ENCODE measurements at regions not wholly inside any gene's neighbourhood (a gene's known extent, or its start where the extent isn't known, plus 50 kb on each side); places are given as distances from the start of the nearest gene placed in this dataset.
A peak's percentile ranks its signal among the peaks of the same experiment; 100 is the strongest.
"Not testable (repeated sequence)": the region's sequence is repeated elsewhere in the genome, so short reads cannot be mapped to it uniquely, and the experiment has no call there.

DNA sequence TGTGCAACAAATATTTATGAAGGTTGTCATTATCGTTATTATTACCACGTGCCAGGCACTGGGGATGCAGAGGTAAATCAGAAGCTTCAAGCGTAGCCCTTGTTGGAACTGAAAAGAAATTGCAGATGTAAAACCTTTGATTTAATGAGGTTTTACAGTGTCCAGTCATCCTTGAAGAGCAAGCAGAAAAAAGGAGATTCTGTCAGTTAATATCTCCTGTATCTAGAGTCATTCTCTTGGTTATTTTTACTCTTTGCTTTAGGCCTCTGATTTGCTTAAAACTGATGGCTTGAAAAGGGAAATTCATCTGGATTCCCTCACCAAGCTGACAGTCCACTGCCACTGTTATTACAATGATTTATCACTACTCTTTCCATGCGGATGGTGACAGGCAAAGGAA is 179.3 kb downstream of the GALC start:
- DNase-seq: no peak

GRCh38 chr14:87813211-87813610 is 179.8 kb downstream of the GALC start:
- DNase-seq: no peak

- DNase-seq: no peak
Measured at GRCh38 chr14:87811246-87811645, 181.7 kb downstream of the GALC start.

- DNase-seq: no peak
Measured at GRCh38 chr14:87810711-87811110, 182.3 kb downstream of the GALC start.

DNA sequence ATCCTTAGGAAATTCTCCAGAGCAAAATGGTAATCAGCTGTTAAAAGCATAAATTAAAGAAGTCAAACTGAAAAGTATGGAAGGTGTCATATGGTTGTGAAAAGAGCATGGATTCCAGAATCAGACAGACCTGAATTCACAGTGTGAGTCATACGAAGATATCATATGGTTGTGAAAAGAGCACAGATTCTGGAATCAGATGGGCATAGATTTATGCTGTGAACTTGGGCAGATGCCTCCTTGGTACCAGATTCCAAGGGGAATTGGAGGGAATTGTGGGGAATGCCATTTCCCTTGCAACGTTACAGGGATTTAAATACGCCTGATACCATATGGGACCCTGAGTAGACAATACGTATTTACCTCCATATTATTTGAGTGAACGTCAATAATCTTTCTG is 183.7 kb downstream of the GALC start:
- DNase-seq: no peak

- peak in 4 of 5 experiments; percentile 7 to 37 (median 8) for DNase-seq
Measured at GRCh38 chr14:87805315-87805723, 187.7 kb downstream of the GALC start.

DNA sequence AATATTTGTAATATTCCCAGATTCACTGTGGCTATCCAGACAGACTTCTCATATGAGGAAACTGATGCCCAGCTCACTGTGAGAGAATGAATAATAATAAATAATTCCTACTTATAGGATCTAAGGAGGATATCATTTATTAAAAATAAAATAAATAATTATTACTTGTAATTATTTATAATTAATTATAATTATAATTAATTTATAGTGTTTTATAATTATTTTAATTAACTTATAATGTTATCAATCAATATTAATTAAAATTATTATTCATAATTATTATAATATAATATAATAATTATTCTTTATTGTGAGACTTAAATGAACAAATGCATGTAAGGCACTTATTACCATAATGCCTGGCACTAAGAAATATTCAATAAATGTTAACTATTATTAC is 192.8 kb downstream of the GALC start:
- DNase-seq: no peak

DNA sequence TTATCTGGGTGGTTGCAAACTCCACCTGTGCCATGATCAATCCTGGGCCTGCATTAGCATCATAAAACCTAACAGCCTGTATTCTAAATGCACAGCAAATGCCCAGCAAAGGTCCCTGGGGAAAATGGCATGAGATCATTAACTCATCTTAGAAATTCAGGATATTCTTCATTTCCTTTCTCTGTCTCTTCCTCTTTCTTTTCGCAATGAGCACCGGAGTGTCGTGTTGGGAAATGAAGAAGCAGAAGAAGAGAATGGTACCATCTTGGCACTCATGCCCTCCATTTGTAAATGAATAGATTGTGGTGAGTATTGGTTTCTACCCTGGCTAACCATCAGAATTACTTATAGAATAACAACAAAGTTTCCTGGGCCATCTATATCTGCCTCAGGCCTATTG is 193.6 kb downstream of the GALC start:
- no peak for DNase-seq

GRCh38 chr14:87797001-87797400 is 196.0 kb downstream of the GALC start:
- DNase-seq: no peak

DNA sequence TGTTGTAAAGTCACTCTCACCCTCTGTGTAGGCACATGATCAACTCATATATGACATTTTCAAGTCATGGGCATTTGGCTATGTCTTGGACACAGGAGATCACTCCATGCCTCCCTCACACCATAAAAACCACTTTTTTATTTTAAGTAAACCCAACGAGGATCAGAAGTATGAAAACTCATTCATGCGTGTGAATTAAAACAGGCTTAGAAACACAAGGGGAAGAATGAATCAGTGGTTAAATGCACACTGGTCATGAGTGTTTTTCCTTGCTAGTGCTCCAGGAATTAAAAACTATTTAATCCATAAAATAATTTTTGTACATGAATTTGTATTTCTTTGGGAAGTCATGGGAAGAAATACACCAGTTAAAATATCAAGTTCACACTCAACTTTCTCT is 198.4 kb downstream of the GALC start:
- DNase-seq: no peak

GRCh38 chr14:87785897-87786296 is 207.1 kb downstream of the GALC start:
- no peak for DNase-seq

- DNase-seq: no peak
Measured at GRCh38 chr14:87784386-87784785, 208.6 kb downstream of the GALC start.

DNA sequence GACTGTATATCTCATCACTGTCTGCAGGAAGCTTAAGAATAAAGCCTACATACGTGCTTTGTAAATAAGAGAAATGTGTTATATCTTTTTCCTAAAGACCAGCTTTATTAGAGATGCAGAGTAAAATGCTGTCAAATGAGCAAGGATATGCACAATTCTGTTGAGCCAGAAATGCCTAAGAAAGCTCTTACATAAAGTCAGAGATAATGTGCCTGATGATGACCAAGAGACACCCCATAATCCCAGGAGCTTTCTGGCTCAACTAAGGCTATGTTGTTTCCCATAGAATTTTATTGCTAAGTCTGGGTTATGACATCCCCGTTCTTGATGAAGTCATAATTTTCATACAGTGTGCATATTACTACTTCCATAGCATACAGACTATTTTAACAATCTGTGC is 209.9 kb downstream of the GALC start:
- DNase-seq: no peak

DNA sequence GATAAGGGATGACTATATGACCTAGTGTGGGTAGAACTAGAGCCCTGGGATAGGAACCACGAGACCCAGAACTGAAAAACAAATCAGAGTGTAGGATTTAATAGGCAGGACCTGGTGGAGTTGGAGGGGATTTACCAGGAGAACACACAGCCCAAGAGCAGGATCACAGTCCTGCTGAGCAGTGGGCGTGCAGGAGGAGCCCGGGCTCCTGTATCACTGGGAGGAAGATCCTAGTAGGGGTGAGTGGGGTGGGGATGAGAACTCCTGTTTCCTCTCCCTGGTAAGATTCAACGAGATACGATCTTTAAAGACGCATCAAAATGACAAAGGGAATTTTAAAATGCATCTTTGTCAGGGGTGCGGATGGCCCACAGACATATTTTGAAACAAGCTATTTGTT is 220.1 kb downstream of the GALC start:
- DNase-seq: no peak

DNA sequence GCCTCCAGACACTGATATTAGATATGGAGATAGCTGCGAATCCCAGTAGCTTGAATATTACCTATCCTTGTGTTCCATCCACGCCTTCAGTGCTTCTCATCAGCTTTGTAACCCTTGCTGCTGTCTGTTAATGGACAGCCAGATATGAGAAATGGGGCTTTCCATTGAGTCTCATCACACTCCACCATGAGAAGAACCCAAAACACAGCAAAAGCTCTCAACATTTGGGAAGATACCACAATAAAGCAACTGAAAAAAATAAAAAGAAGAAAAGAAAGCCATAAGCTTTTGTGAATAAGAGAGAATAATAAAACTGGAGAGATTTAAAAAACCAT is 225.4 kb downstream of the GALC start:
- no peak for DNase-seq

DNA sequence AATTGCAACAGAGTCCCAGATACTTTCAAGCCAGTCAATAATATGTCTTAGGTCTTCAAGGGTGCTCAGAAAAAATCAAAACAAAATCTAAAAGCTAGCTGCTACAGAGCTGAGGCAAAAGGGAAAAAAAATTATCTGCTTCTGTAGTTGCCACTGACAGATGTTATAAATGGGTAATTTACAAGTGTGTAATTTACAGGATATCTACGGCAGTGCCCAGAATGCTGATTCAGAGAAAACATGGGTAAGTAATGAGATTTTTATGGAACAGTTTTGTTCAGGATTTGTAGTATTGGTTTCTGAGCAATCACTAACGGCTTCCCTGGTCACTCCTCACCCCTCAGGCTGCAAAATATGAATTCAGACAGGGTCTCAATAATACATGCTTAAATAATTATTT is 234.1 kb downstream of the GALC start:
- DNase-seq: no peak

DNA sequence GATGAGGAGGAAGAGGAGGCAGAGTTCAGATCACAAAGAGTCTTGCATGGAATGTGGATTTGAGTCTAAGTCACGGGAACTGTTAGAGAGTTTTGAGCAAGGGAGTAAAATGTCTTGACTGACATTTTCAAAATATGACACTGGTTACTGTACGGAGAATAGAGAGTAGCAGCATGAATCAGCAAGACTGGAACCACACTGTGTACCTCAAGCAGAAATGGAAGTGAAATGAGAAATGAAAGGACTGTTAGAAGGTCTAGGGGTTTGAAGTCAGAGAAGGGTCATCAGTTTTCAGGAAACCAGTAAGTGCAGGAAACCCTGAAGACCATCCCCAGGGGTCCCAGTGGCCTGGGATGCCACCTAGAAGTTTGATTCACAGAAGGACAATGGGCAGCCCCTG is 236.3 kb downstream of the GALC start:
- DNase-seq: no peak

DNA sequence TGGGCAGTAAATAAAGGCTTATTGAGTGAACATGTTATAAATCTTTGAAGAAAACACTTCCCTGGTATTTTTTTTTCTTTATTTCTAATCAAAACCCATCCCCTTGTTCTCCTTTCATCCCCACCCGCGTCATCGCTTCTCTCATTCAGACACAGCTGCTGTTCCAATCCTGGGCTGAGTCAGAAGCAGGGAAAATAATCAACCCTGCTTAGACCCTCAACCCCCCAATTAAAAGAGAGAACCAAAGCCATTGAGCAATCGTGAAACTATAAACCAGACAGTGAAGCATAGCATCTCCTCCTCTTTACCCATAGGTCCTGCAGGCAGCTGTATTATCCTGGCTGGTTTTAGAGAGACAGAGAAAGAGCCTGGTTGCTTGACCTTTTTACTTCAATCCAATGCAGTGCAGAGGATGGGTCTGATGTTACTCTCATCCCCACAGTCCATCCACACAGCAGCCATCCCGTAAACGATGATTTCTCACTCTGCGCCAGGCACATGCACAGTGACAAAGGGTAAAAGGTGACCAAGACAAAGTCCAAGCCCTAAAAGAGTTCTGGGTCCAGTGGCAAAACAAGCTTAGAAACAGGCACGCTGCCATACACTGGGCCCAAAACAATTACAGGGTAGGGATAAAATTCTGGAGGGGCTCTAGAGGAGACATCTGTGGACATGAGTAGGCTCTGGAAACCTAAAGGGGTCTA is 238.3 kb downstream of the GALC start:
- no peak for DNase-seq

DNA sequence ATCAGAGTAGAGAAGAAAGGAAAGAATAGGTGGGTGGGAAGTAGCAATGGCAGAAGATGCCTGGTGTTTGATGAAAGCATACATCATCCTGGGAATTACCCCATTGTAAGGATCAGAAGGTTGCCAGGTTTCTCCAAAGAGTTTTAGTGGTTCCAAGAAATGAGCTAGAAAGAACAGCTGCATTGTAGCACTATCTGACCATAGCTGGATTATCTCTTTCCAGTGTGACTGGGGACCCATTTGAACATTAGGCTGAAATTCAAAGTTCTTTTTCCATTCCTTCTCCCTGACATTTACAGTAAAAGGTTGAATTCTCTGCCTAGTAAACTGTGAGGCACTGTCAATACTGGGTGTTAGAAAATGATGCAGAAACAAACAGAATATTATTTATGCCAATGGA is 244.4 kb downstream of the GALC start:
- DNase-seq: no peak

DNA sequence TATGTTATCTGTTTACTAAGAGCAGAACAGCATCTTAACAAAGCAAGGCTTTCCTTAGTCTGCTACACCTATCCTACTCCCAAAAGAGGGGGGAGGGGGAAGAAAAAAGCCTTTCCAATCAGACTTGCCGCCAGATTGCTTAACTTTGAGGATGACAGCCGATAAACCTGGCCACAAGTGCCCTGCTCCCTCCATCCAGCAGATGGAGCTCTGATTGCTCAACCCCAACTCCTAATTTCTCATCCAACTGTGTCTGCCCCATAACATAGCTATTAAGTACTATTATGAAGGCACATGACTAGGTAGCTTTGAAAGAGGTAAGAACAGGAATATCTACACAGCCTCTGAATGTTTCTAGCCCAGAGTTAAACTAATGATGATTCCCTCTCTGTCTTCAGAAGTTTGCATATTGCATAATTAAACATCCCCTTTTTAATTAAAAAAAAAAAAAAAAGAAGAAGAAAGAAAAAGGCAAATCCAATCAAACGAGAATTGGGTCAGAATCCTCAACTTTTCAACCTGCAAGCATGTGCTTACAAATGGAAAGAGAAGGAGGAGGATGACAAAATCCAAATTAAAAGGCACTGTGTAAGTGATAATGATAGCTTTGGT is 247.4 kb downstream of the GALC start:
- DNase-seq: peak in 1 of 5 experiments; percentile 9

GRCh38 chr14:87734577-87735360 is 258.2 kb downstream of the GALC start:
- not testable (repeated sequence) for DNase-seq

- DNase-seq: not testable (repeated sequence)
Measured at GRCh38 chr14:87733115-87733514, 259.9 kb downstream of the GALC start.

- no peak for DNase-seq
Measured at GRCh38 chr14:87732562-87732961, 260.4 kb downstream of the GALC start.

DNA sequence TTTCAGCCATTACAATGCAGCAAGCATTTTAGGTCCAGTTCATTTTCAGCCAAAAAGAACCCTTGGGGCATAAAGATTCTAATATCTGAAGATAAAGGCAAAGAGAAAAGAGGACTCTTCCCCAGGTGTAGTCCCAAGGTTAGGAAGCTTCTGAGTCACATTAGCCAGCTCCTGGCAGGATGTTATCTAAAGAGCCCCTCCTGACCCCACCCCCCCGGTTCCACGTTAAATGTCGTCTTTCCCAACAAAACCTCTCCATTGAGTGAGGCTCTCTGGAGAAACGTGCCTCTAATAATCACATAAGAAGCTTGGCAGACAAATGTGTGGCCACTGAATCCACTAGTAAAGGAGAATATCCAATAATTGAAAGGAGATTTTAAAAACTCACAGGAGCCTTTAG is 267.7 kb downstream of the GALC start:
- DNase-seq: no peak
